PC-3 (cell line): ENCODE measurements at regions not wholly inside any gene's neighbourhood (a gene's known extent, or its start where the extent isn't known, plus 50 kb on each side); places are given as distances from the start of the nearest gene placed in this dataset.

Experiments
- CTCF ChIP-seq: fragments of 300-600 bp; sonication (generic); conservative IDR thresholded peaks from 2 replicates; pipeline ENCODE4 v1.5.1; 2017; ENCODE audit warnings: antibody characterized with exemption, low read depth, mild to moderate bottlenecking, low read length
- EZH2 ChIP-seq: fragments of 300-600 bp; sonication (generic); IDR thresholded peaks from one replicate; pipeline ENCODE4 v1.6.1; 2017; ENCODE audit warnings: antibody characterized with exemption, mild to moderate bottlenecking, low read length; ENCODE audit not compliant: unreplicated experiment

GRCh38 chr2:181140414-181140813 is 160.0 kb downstream of the UBE2E3 start:
- no peak for TF ChIP-seq CTCF
- no peak for TF ChIP-seq EZH2
